Left renal cortex interstitium (tissue), 4 donors: ENCODE measurements at regions not wholly inside any gene's neighbourhood (a gene's known extent, or its start where the extent isn't known, plus 50 kb on each side); places are given as distances from the start of the nearest gene placed in this dataset.

Experiments used
- DNase-seq, 4 donors: peaks; one replicate each; pipeline ENCODE4 v3.0.0-alpha.2; 2013; ENCODE audit warnings: low read depth in 4 of 4, low spot score in 2 of 4, missing footprints in 1 of 4

- DNase-seq, result no peak
These were observed 192.5 kb downstream of the FAT3 start for GRCh38 chr11:92416971-92417725.

GRCh38 chr11:92423115-92424034 lies 198.8 kb downstream of the FAT3 start:
- no peak for DNase-seq

- no peak for DNase-seq
These were observed 199.7 kb downstream of the FAT3 start for GRCh38 chr11:92424281-92424680.

GRCh38 chr11:92425127-92425526 lies 200.5 kb downstream of the FAT3 start:
- no peak for DNase-seq

GRCh38 chr11:92432515-92432914 lies 207.9 kb downstream of the FAT3 start:
- no peak for DNase-seq

- DNase-seq, result no peak
These were observed 211.7 kb downstream of the FAT3 start for GRCh38 chr11:92436034-92436920.

- no peak for DNase-seq
These were observed 214.5 kb downstream of the FAT3 start for GRCh38 chr11:92439133-92439532.

GRCh38 chr11:92440701-92441442 lies 216.3 kb downstream of the FAT3 start:
- DNase-seq, result no peak

GRCh38 chr11:92441443-92441726 lies 216.8 kb downstream of the FAT3 start:
- DNase-seq, result no peak

- no peak for DNase-seq
These were observed 218.6 kb downstream of the FAT3 start for GRCh38 chr11:92443199-92443598.

- no peak for DNase-seq
These were observed 223.0 kb downstream of the FAT3 start for GRCh38 chr11:92447586-92447985.

GRCh38 chr11:92449222-92449621 lies 224.6 kb downstream of the FAT3 start:
- no peak for DNase-seq

GRCh38 chr11:92449780-92450179 lies 225.2 kb downstream of the FAT3 start:
- DNase-seq, result no peak

- no peak for DNase-seq
These were observed 226.4 kb downstream of the FAT3 start for GRCh38 chr11:92451063-92451462.

GRCh38 chr11:92453055-92453454 lies 228.4 kb downstream of the FAT3 start:
- no peak for DNase-seq

- no peak for DNase-seq
These were observed 230.7 kb downstream of the FAT3 start for GRCh38 chr11:92455210-92455790.

GRCh38 chr11:92457250-92457649 lies 232.6 kb downstream of the FAT3 start:
- no peak for DNase-seq

- no peak for DNase-seq
These were observed 233.9 kb downstream of the FAT3 start for GRCh38 chr11:92458486-92458885.

- DNase-seq, result no peak
These were observed 235.6 kb downstream of the FAT3 start for GRCh38 chr11:92460213-92460612.

- DNase-seq, result no peak
These were observed 236.8 kb downstream of the FAT3 start for GRCh38 chr11:92461447-92461846.
